GM12892 (cell line): ENCODE measurements at regions not wholly inside any gene's neighbourhood (a gene's known extent, or its start where the extent isn't known, plus 50 kb on each side); places are given as distances from the start of the nearest gene placed in this dataset.
"Not testable (repeated sequence)": the region's sequence is repeated elsewhere in the genome, so short reads cannot be mapped to it uniquely, and the experiment has no call there.

Source experiments
- DNase-seq: peaks from one replicate; pipeline ENCODE4 v3.0.0; 2011; ENCODE audit not compliant: insufficient read length
- FAIRE-seq: peaks from 2 replicates; lab custom pipeline; 2011; peaks lifted over from hg19 to GRCh38; lab: Jason Lieb, UNC
- POLR2A ChIP-seq: IDR thresholded peaks from 2 replicates; pipeline ENCODE4 v1.6.1; 2011; ENCODE audit warnings: low read depth, low read length, control low read depth
- POLR2AphosphoS5 ChIP-seq: IDR thresholded peaks from 2 replicates; pipeline ENCODE4 v1.6.1; 2011; ENCODE audit warnings: low read depth, low read length, control low read depth
- TAF1 ChIP-seq: IDR thresholded peaks from 2 replicates; pipeline ENCODE4 v1.6.1; 2011; ENCODE audit warnings: low read depth, mild to moderate bottlenecking, control low read depth, low read length, borderline replicate concordance

DNA sequence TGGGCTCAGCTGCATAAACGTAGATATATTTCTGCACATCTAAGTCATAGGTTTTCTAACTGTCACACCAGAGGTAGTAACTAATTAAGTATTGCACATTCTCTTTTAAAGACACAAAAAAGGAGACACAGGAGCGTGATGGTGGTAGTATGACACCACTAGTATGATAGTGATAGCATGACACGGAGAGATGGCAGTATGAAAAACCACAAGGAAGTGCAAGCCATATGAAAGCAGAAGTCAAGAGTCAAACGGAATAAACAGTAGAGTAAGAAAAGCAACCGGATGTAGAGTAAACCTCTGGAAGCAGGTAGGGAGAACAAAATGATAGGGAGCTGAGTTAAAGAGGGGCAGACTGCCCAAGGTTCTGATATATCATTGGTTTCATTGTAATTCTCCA is 382.2 kb upstream of the INTU start:
- DNase-seq (no peak), FAIRE-seq (peak; percentile 42)
- TF ChIP-seq POLR2AphosphoS5 = no peak
- TF ChIP-seq POLR2A = no peak
- no peak for TF ChIP-seq TAF1

DNA sequence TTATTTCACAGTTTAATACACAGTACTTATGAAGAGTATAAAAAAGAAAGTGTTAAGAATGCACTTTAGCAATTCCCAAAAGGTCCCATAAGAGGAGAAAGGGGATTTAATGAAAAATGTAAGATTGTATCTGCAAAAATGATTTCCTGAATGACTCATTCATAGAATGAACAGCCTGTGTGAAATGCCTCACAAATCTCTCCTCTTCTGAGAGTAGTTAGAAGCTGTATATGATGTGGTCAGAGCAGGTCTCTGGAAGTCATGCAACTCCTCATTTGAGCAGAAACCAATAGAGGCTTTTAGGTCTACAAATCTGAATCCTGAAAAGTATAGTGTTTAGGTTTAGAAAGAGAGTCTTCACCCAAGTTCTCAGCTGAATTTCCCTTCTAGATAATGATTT is 381.3 kb upstream of the INTU start:
- no peak for DNase-seq
- TF ChIP-seq TAF1 (no peak), POLR2AphosphoS5 (no peak), POLR2A (no peak)
- FAIRE-seq = no peak

DNA sequence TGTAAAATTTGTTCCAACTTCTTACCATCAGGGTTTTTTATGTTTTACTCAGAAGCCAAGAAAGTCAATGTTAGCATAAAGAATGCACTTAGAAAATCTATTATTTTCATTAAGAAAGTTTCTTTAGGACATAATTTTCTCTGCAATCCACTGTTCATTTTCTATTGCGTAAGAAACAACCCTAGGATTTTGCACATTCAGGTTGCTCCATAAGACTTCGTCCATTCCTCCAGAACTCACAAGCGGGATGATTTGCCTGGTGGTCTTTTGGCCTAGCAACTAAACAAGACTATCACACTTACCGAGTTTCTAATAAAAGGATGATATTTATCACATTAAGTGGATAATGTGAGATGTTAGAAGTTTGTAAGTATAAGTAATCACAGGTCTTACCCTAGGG is 376.3 kb upstream of the INTU start:
- FAIRE-seq (no peak), DNase-seq (no peak)
- TF ChIP-seq POLR2AphosphoS5 = no peak
- no peak for TF ChIP-seq TAF1
- TF ChIP-seq POLR2A = no peak

DNA sequence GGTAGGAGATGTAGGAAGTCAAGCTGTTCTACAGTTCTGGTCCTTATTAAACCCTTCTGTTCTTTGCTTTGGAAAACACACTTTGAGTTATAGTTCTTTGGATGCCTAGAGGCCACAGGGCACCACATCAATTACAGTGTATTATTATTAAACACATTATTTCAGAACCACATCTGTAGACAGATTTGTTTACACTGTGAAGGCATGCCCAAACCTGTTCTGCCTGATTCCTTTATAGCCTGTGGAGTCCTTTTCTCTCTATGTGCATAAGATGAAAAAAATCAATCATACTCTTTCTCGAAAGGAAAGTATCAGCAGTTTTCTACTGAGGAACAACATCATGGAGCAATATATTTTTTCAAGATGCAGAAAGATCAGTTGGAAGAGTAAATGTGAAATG is 371.3 kb upstream of the INTU start:
- TF ChIP-seq TAF1 (no peak), POLR2A (no peak), POLR2AphosphoS5 (no peak)
- DNase-seq (no peak), FAIRE-seq (no peak)

DNA sequence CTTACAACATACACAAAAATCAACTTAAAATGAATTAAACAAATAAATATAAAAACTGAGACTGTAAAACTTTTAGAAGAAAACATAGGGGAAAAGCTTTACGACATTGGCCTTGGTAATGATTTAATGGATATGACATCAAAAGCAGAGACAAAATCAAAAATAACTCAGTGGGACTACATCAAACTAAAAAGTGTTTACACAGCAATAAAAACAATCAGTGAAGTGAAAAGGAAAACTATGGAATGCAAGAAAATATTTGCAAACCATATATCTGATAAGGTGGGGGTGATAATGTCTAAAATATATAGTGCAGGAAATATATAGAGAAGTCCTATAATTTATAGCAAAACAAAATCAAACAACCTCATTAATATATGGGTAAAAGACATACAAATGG is 364.4 kb upstream of the INTU start:
- DNase-seq = no peak
- TF ChIP-seq TAF1 (no peak), POLR2AphosphoS5 (no peak), POLR2A (no peak)
- no peak for FAIRE-seq

DNA sequence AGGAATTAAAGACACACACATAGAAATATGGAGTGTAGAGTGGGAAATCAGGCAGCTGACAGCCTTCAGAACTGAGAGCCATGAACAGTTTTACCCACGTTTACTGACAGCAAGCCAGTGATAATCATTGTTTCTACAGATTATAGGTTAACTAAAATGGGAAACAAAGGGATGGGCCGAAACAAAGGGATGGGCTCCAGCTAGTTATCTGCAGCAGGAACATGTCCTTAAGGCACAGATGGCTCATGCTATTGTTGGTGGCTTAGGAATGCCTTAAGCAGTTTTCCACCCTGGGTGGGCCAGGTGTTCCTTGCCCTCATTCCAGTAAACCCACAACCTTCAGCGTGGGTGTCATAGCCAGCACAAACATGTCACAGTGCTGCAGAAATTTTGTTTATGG is 355.7 kb upstream of the INTU start:
- not testable (repeated sequence) for DNase-seq

DNA sequence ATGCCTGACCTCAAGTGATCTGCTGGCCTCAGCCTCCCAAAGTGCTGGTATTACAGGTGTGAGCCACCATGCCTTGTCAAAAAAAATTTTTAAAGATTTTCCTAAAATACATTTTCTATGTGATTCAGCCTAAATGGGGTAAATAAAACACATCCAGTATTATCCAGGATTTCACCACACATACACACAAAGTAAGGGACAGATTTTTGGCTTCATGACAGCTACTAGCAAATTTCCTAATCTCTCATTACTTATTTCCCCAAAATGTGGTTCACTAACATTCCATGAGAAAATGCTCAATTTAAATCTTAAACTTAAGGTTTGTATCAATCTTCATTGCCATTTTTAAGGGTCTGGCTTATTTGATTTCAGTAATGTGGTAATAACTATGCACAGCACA is 348.5 kb upstream of the INTU start:
- no peak for TF ChIP-seq POLR2AphosphoS5
- no peak for TF ChIP-seq POLR2A
- no peak for TF ChIP-seq TAF1
- FAIRE-seq (no peak), DNase-seq (no peak)

More for the DNA sequence above, 355.7 kb upstream of the INTU start:
- FAIRE-seq = not testable (repeated sequence)

DNA sequence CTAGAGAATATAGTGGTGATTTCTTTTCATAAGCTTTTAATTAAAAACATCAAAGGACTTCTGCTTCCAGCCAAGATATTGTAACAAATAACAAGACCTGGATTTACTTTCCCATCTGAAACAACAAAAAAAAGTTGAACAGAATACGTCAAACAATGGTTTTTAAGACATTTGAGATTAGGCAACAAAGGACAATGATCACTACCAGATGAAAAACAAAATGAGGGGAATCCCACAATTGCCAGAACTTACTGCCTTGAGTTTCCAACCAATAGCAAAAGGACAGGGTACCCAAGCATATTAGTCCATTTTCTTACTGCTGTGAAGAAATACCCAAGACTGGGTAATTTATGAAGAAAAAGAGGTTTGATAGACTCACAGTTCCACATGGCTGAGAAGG is 341.4 kb upstream of the INTU start:
- no peak for TF ChIP-seq POLR2A
- FAIRE-seq = no peak
- DNase-seq = no peak

DNA sequence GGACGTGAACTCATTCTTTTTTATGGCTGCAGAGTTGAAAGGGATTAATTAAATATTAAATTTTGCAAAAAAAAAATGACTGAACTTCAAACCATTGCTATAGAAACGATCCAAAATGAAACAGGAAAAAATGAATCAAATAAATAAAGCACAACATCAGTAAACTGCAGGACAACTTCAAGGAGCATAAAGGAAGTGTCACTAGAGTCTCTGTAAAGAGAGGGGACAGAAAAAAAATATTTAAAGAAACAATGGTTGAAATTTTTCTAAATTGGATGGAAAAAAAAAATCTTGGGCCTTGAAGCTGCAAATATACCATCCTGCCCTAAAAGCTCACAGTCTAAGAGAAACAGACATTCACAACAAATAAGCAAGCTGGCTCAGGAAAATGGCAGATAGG is 339.3 kb upstream of the INTU start:
- DNase-seq = no peak
- FAIRE-seq = no peak
- no peak for TF ChIP-seq POLR2AphosphoS5
- TF ChIP-seq TAF1 = no peak
- no peak for TF ChIP-seq POLR2A

DNA sequence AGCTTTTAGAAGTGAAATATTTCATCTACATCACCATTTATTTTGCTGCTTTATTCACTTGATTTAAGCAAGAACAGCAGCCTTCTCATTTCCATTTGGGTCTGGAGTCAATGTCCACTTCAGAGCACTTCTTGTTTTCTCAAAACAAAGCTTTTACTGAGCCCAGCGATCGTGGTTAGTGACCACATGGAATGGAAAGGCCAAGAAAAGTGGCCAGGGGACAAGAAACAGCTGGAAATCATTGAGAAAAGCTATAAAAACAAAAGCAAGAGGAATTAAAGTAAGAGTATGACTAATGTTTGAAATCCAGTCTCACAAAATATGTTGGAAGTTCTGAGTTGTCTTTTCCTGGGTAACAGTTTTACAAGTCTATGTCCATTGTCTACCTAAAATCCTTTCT is 328.4 kb upstream of the INTU start:
- DNase-seq (no peak), FAIRE-seq (no peak)
- TF ChIP-seq TAF1 = no peak
- no peak for TF ChIP-seq POLR2A
- TF ChIP-seq POLR2AphosphoS5 = no peak

DNA sequence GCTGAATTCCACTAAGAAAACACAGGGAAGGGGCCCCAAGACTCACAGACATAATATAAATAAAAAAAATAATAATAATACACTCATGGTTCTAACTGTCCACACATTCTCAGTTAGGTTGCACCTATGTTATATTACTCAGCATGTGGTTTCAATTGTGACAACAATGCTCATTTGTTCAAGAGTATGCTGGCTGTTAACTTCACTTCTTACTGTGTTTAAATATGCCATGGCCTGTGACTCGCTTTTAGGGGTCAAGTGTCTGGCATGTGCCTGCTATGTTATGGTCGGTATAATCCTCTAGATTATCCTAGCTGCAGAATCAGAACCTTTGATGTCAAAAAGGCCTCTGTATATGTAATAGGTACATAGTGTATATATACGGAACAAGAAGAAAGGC is 324.8 kb upstream of the INTU start:
- no peak for DNase-seq
- TF ChIP-seq POLR2AphosphoS5 (no peak), POLR2A (no peak), TAF1 (no peak)
- no peak for FAIRE-seq

DNA sequence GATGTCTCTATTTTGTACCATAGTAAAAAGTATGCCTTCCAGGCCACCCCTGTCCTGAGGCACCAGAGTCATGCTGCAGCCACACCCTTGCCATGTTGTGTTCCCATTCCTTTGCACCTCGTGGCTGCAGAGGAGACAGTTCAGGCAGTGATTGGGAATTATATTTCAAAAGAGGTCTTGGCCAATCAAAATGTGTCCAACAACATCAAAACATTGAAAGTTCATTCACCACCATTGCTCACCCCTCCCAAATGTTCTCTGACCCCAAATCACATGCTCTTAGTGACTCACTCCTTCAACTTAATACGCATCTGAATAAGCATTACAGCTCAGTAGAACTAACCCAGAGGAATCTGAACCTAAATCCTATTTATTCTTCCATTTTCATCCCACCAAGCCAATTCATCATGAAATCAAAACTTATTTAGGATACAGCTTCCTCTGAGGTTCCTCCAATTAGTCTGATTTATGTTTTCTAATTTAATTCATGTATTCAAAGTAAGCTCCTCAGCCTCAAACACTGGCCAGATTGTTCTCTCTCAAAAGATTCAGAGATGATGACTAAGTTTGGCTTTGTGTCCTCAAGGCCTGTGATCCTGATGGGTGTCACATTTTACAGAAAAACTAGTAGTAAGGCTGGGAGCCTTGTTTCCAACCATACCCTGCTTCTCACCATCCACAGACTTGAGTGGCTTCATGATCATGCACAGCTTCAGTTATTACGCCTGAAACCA is 323.2 kb upstream of the INTU start:
- DNase-seq = no peak
- no peak for TF ChIP-seq TAF1
- no peak for TF ChIP-seq POLR2A
- TF ChIP-seq POLR2AphosphoS5 = no peak
- FAIRE-seq = no peak

DNA sequence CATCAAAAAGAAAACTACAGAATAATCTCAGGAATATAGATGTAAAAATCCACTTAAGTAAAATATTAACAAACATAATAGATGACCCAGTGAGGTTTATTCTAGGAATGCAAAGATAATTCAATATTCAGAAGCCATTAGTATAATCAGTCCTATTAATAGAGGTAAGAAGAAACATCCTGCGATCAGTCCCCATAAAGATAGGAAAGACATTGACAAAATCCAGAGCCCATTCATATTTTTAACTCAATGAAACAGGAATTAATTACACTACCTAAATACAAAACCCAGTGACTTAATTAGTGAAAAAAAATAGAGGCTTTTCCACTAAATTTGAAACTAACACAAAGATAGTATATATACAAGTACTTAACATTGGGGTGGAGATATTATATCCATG is 321.4 kb upstream of the INTU start:
- no peak for TF ChIP-seq TAF1
- TF ChIP-seq POLR2AphosphoS5 = no peak
- no peak for TF ChIP-seq POLR2A
- FAIRE-seq (no peak), DNase-seq (no peak)
